Ascending aorta (tissue), 2 donors: ENCODE measurements at regions not wholly inside any gene's neighbourhood (a gene's known extent, or its start where the extent isn't known, plus 50 kb on each side); places are given as distances from the start of the nearest gene placed in this dataset.

Source experiments
- DNase-seq, 2 donors: peaks; one replicate each; pipeline ENCODE4 v3.0.0-alpha.2; 2019; ENCODE audit warnings: low spot score in 2 of 2
- H3K27ac ChIP-seq, 2 donors: fragments of 200-600 bp; sonication (generic); one replicate each; pipeline ENCODE4 v1.5.1; 2016 to 2017; ENCODE audit warnings: mild to moderate bottlenecking in 1 of 2
- H3K27me3 ChIP-seq: fragments of 200-600 bp; sonication (generic); one replicate; pipeline ENCODE4 v1.5.1; 2017
- H3K36me3 ChIP-seq, 2 donors: fragments of 200-600 bp; sonication (generic); one replicate each; pipeline ENCODE4 v1.5.1; 2016
- H3K4me1 ChIP-seq, 2 donors: fragments of 200-600 bp; sonication (generic); one replicate each; pipeline ENCODE4 v1.5.1; 2016 to 2017; ENCODE audit warnings: mild to moderate bottlenecking in 1 of 2
- H3K4me3 ChIP-seq, 2 donors: fragments of 200-600 bp; sonication (generic); one replicate each; pipeline ENCODE4 v1.5.1; 2016 to 2017; ENCODE audit warnings: mild to moderate bottlenecking in 1 of 2
- H3K9me3 ChIP-seq, 2 donors: fragments of 200-600 bp; sonication (generic); one replicate each; pipeline ENCODE4 v1.5.1; 2016
- CTCF ChIP-seq, 3 experiments: fragments of 200-600 bp in 2 of 3; fragments of 450-650 bp in 1 of 3; sonication (generic) in 2 of 3; IDR thresholded peaks; one replicate each; pipeline ENCODE4 v1.5.1; 2016 to 2019; ENCODE audit warnings: antibody characterized with exemption in 3 of 3, mild to moderate bottlenecking in 1 of 3, moderate library complexity in 1 of 3
- intact Hi-C: fragments of 100-400 bp; cut with DNase I; formaldehyde crosslinking; loops from one replicate; pipeline ENCODE4 v1.15.1; 2023

- intact Hi-C loops, result no loop called here
- TF ChIP-seq CTCF (IDR thresholded peaks at IDR 0.05), result no peak
These were observed 431.2 kb upstream of the TCF4 start for GRCh38 chr18:56019156-56019555.

GRCh38 chr18:56009411-56009810, 421.4 kb upstream of the TCF4 start:
- intact Hi-C loops, result no loop called here
- Histone ChIP-seq H3K27ac (no peak overlapping the region), H3K9me3 (peaks cover 0 to 9% of the 10 kb centered on the region in 2 donors), H3K36me3 (no peaks in the 10 kb centered on the region), H3K27me3 (no peaks in the 10 kb centered on the region), H3K4me3 (no peak overlapping the region), H3K4me1 (no peaks in the 10 kb centered on the region)
- no peak for TF ChIP-seq CTCF (IDR thresholded peaks at IDR 0.05)
- no peak for DNase-seq

More at GRCh38 chr18:56019156-56019555, 431.2 kb upstream of the TCF4 start:
- DNase-seq, result no peak
- Histone ChIP-seq H3K27me3 (no peaks in the 10 kb centered on the region), H3K9me3 (no peaks in the 10 kb centered on the region), H3K4me3 (no peak overlapping the region), H3K36me3 (no peaks in the 10 kb centered on the region), H3K27ac (no peak overlapping the region), H3K4me1 (no peaks in the 10 kb centered on the region)

GRCh38 chr18:56003720-56004088, 415.7 kb upstream of the TCF4 start:
- Histone ChIP-seq H3K4me1 (no peaks in the 10 kb centered on the region), H3K27me3 (no peaks in the 10 kb centered on the region), H3K9me3 (no peaks in the 10 kb centered on the region), H3K36me3 (no peaks in the 10 kb centered on the region), H3K27ac (no peak overlapping the region), H3K4me3 (no peak overlapping the region)
- DNase-seq, result no peak
- intact Hi-C loops, result no loop called here
- TF ChIP-seq CTCF (IDR thresholded peaks at IDR 0.05), result no peak

- H3K27ac ChIP-seq, result no peak overlapping the region
- no peaks in the 10 kb centered on the region for H3K36me3 ChIP-seq
- no peaks in the 10 kb centered on the region for H3K27me3 ChIP-seq
- H3K9me3 ChIP-seq, result no peaks in the 10 kb centered on the region
- no peak overlapping the region for H3K4me3 ChIP-seq
- no peaks in the 10 kb centered on the region for H3K4me1 ChIP-seq
- no peak for TF ChIP-seq CTCF (IDR thresholded peaks at IDR 0.05)
- intact Hi-C loops, result no loop called here
- DNase-seq, result no peak
These were observed 415.2 kb upstream of the TCF4 start for GRCh38 chr18:56003009-56003719.

GRCh38 chr18:56001576-56001975, 413.6 kb upstream of the TCF4 start:
- Histone ChIP-seq H3K27me3 (no peaks in the 10 kb centered on the region), H3K9me3 (no peaks in the 10 kb centered on the region), H3K36me3 (no peaks in the 10 kb centered on the region), H3K4me1 (no peaks in the 10 kb centered on the region), H3K4me3 (no peak overlapping the region), H3K27ac (no peak overlapping the region)
- intact Hi-C loops, result no loop called here
- DNase-seq, result no peak
- no peak for TF ChIP-seq CTCF (IDR thresholded peaks at IDR 0.05)

GRCh38 chr18:56000041-56000440, 412.0 kb upstream of the TCF4 start:
- intact Hi-C loops, result no loop called here
- DNase-seq, result no peak
- no peak for TF ChIP-seq CTCF (IDR thresholded peaks at IDR 0.05)
- no peak overlapping the region for H3K4me3 ChIP-seq
- H3K27ac ChIP-seq, result no peak overlapping the region
- H3K36me3 ChIP-seq, result no peaks in the 10 kb centered on the region
- no peaks in the 10 kb centered on the region for H3K4me1 ChIP-seq
- H3K9me3 ChIP-seq, result no peaks in the 10 kb centered on the region
- H3K27me3 ChIP-seq, result no peaks in the 10 kb centered on the region
